ENCODE measurements at regions not wholly inside any gene's neighbourhood (a gene's known extent, or its start where the extent isn't known, plus 50 kb on each side); places are given as distances from the start of the nearest gene placed in this dataset.
A peak's percentile ranks its signal among the peaks of the same experiment; 100 is the strongest.
"Not testable (repeated sequence)": the region's sequence is repeated elsewhere in the genome, so short reads cannot be mapped to it uniquely, and the experiment has no call there.

DNA sequence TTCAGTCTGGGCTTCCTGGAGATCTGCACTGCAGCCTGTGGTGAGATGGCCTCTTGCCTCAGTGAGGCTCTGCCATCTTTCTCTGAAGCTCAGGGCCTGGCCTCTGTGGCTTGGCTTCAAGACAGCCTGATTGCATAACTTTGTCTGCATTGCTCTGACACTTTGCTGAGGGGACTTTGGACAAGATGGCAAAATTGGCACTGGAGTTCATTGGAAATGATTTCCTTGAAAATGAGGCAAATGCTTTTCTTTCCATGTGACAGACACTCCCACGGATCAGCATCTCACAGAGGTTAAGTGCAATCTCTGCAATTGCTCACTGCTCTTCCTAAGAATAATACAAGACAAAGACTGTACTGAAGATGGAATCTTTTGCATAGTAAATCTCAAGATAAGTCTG, 166.8 kb downstream of the KCNS3 start:
- H2AK5ac ChIP-seq (ENCODE audit: low read depth, low read length) = no peak overlapping the region
- intact Hi-C loops (cut with micrococcal nuclease) (no loop called here), in situ Hi-C loops (cut with MboI; ENCODE audit: low sequenced_read_pairs) (no loop called here), dilution Hi-C loops (cut with HindIII; ENCODE audit: low sequenced_read_pairs, unreplicated experiment) (no loop called here)
- H4K91ac ChIP-seq (ENCODE audit: insufficient read depth, low read depth, low read length) = no peak overlapping the region
- no peak overlapping the region for H3K27ac ChIP-seq (ENCODE audit: insufficient read depth, low read length)
- TF ChIP-seq CEBPB (IDR thresholded peaks at IDR 0.05; ENCODE audit: low read depth, low read length) (peak; percentile 4; the same call in 1 of the 2 replicates), NFE2L2 (IDR thresholded peaks at IDR 0.05; ENCODE audit: low read depth, low read length) (no peak), RAD21 (IDR thresholded peaks at IDR 0.05; ENCODE audit: low read length) (no peak), MXI1 (IDR thresholded peaks at IDR 0.05; ENCODE audit: borderline replicate concordance, low read depth, low read length) (no peak)
- TF ChIP-seq, protein P1, sequence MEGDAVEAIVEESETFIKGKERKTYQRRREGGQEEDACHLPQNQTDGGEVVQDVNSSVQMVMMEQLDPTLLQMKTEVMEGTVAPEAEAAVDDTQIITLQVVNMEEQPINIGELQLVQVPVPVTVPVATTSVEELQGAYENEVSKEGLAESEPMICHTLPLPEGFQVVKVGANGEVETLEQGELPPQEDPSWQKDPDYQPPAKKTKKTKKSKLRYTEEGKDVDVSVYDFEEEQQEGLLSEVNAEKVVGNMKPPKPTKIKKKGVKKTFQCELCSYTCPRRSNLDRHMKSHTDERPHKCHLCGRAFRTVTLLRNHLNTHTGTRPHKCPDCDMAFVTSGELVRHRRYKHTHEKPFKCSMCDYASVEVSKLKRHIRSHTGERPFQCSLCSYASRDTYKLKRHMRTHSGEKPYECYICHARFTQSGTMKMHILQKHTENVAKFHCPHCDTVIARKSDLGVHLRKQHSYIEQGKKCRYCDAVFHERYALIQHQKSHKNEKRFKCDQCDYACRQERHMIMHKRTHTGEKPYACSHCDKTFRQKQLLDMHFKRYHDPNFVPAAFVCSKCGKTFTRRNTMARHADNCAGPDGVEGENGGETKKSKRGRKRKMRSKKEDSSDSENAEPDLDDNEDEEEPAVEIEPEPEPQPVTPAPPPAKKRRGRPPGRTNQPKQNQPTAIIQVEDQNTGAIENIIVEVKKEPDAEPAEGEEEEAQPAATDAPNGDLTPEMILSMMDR (conservative IDR thresholded peaks at IDR 0.05; ENCODE audit: low read depth, low read length) = no peak
- no peak overlapping the region for H2BK20ac ChIP-seq (ENCODE audit: low read depth, low read length)
- H3K4me2 ChIP-seq (ENCODE audit: low read depth, low read length) = no peak overlapping the region
- H4K20me1 ChIP-seq (ENCODE audit: insufficient read depth, low read length) = no peaks in the 10 kb centered on the region
- H3K56ac ChIP-seq (ENCODE audit: extremely low read depth, insufficient read depth, low read length) = no peak overlapping the region
- no peak overlapping the region for H3K14ac ChIP-seq (replicated peaks; ENCODE audit: low read depth, low read length)
- ATAC-seq (ENCODE audit: low read depth) (no peak), DNase-seq (no peak)
- WGBS, 2 experiments (ENCODE audit: extremely low coverage in 2 of 2, insufficient read length in 1 of 2) = no CpG with 5 or more reads among the region's 1 CpG
- no peak overlapping the region for H2BK15ac ChIP-seq (ENCODE audit: low read depth, low read length)
- no peak overlapping the region for H4K5ac ChIP-seq (ENCODE audit: low read depth, low read length)
- H2BK5ac ChIP-seq (ENCODE audit: low read depth, low read length, poor library complexity, severe bottlenecking) = no peak overlapping the region
- H2AFZ ChIP-seq (replicated peaks; ENCODE audit: low read length, poor library complexity) = no peak overlapping the region
- H2BK120ac ChIP-seq (ENCODE audit: low read depth, low read length) = no peak overlapping the region
- CTCF ChIA-PET = no interaction called here
- no TSS peak for BruUV-seq (replicated peaks)
- H3K79me1 ChIP-seq (ENCODE audit: low read depth in 1 of 2, low read length in 2 of 2) = no peaks in the 10 kb centered on the region
- H3K9ac ChIP-seq (ENCODE audit: low read depth, low read length) = no peak overlapping the region
- peaks cover 7% of the 10 kb centered on the region for H3K4me1 ChIP-seq (ENCODE audit: control insufficient read depth, insufficient read depth, low read length)
- no peak overlapping the region for H3K18ac ChIP-seq (ENCODE audit: low read depth, low read length)
- no peak overlapping the region for H3K4me3 ChIP-seq (ENCODE audit: insufficient read depth, low read depth, low read length)
- H3K9me3 ChIP-seq (ENCODE audit: control insufficient read depth, insufficient read depth, low read length) = no peaks in the 10 kb centered on the region
- H3K27me3 ChIP-seq (ENCODE audit: control insufficient read depth, insufficient read depth, low read length) = no peaks in the 10 kb centered on the region
- no peak overlapping the region for H4K8ac ChIP-seq (ENCODE audit: low read depth in 2 of 2, low read length in 2 of 2)
- no peak overlapping the region for H3K23ac ChIP-seq (ENCODE audit: low read depth, low read length)
- POLR2A ChIA-PET (ENCODE audit: unreplicated experiment) = no interaction called here
- no peak overlapping the region for H3K4ac ChIP-seq (ENCODE audit: low read depth, low read length)
- no peak overlapping the region for H2AK9ac ChIP-seq (replicated peaks; ENCODE audit: low read depth, low read length, poor library complexity)
- H3K36me3 ChIP-seq (ENCODE audit: control insufficient read depth, insufficient read depth, low read length) = no peaks in the 10 kb centered on the region
- H3K9me1 ChIP-seq (ENCODE audit: insufficient read depth, low read length) = peaks cover 4% of the 10 kb centered on the region; the same call in 1 of the 2 replicates

DNA sequence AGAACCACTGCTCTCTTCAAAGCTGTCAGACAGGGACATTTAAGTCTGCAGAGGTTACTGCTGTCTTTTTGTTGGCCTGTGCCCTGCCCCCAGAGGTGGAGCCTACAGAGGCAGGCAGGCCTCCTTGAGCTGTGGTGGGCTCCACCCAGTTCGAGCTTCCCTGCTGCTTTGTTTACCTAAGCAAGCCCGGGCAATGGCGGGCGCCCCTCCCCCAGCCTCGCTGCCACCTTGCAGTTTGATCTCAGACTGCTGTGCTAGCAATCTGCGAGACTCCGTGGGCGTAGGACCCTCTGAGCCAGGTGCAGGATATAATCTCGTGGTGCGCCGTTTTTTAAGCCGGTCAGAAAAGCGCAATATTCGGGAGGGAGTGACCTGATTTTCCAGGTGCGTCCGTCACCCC, 138.9 kb downstream of the KCNS3 start:
- H3K4me2 ChIP-seq (ENCODE audit: low read depth, low read length); H3K9ac ChIP-seq (ENCODE audit: low read depth, low read length); POLR2A ChIA-PET (ENCODE audit: unreplicated experiment); H3K4me3 ChIP-seq (ENCODE audit: insufficient read depth, low read depth, low read length); in situ Hi-C loops (cut with MboI; ENCODE audit: low sequenced_read_pairs); H3K18ac ChIP-seq (ENCODE audit: low read depth, low read length); intact Hi-C loops (cut with micrococcal nuclease); H2AK5ac ChIP-seq (ENCODE audit: low read depth, low read length); H2BK5ac ChIP-seq (ENCODE audit: low read depth, low read length, poor library complexity, severe bottlenecking); H3K9me3 ChIP-seq (ENCODE audit: control insufficient read depth, insufficient read depth, low read length); H2AFZ ChIP-seq (replicated peaks; ENCODE audit: low read length, poor library complexity); H4K5ac ChIP-seq (ENCODE audit: low read depth, low read length); H4K20me1 ChIP-seq (ENCODE audit: insufficient read depth, low read length); H3K23ac ChIP-seq (ENCODE audit: low read depth, low read length); H2BK120ac ChIP-seq (ENCODE audit: low read depth, low read length); BruUV-seq (replicated peaks); H4K8ac ChIP-seq (ENCODE audit: low read depth in 2 of 2, low read length in 2 of 2); CTCF ChIA-PET; H3K4ac ChIP-seq (ENCODE audit: low read depth, low read length); H3K56ac ChIP-seq (ENCODE audit: extremely low read depth, insufficient read depth, low read length); H2AK9ac ChIP-seq (replicated peaks; ENCODE audit: low read depth, low read length, poor library complexity); H2BK15ac ChIP-seq (ENCODE audit: low read depth, low read length); H3K9me1 ChIP-seq (ENCODE audit: insufficient read depth, low read length); ATAC-seq (ENCODE audit: low read depth); H3K27ac ChIP-seq (ENCODE audit: insufficient read depth, low read length); H3K14ac ChIP-seq (replicated peaks; ENCODE audit: low read depth, low read length); dilution Hi-C loops (cut with HindIII; ENCODE audit: low sequenced_read_pairs, unreplicated experiment); H3K27me3 ChIP-seq (ENCODE audit: control insufficient read depth, insufficient read depth, low read length); H3K79me1 ChIP-seq (ENCODE audit: low read depth in 1 of 2, low read length in 2 of 2); H4K91ac ChIP-seq (ENCODE audit: insufficient read depth, low read depth, low read length); H3K4me1 ChIP-seq (ENCODE audit: control insufficient read depth, insufficient read depth, low read length); H2BK20ac ChIP-seq (ENCODE audit: low read depth, low read length); DNase-seq; H3K36me3 ChIP-seq (ENCODE audit: control insufficient read depth, insufficient read depth, low read length): not testable (repeated sequence)
- 0% methylated on average over 1 of the region's 16 CpGs; no CpG with 5 or more reads in 1 of the 2 experiments for WGBS, 2 experiments (ENCODE audit: extremely low coverage in 2 of 2, insufficient read length in 1 of 2)

Data from IMR-90 (cell line).